CD14-positive monocyte (primary cell): ENCODE measurements at regions not wholly inside any gene's neighbourhood (a gene's known extent, or its start where the extent isn't known, plus 50 kb on each side); places are given as distances from the start of the nearest gene placed in this dataset.

Experiments used
- DNase-seq, 3 donors: peaks; one replicate each; pipeline ENCODE4 v3.0.0-alpha.2; 2011 to 2022
- H2AFZ ChIP-seq: 2 replicates; pipeline ENCODE4 v1.6.0; 2012; ENCODE audit warnings: mild to moderate bottlenecking, low read depth, low read length, inconsistent platforms; ENCODE audit not compliant: insufficient read depth, poor library complexity, severe bottlenecking
- H3K27ac ChIP-seq, 2 donors: 1 replicate in 1 of 2; 2 replicates in 1 of 2; pipeline ENCODE4 v1.5.1; 2012 to 2013; ENCODE audit warnings: low read length in 2 of 2, control low read depth in 1 of 2, inconsistent platforms in 1 of 2, low read depth in 1 of 2, mild to moderate bottlenecking in 1 of 2
- H3K27me3 ChIP-seq, 2 donors: one replicate each; pipeline versions ENCODE4 v1.6.0 to v1.6.1; 2011 to 2013; ENCODE audit warnings: low read length in 2 of 2; ENCODE audit not compliant: control insufficient read depth in 2 of 2, insufficient read depth in 2 of 2
- H3K36me3 ChIP-seq, 2 donors: replicated peaks in 1 of 2; 1 replicate in 1 of 2; 2 replicates in 1 of 2; pipeline versions ENCODE4 v1.5.1 to v1.6.1; 2012 to 2013; ENCODE audit warnings: low read length in 2 of 2, control low read depth in 1 of 2, inconsistent platforms in 1 of 2, mild to moderate bottlenecking in 1 of 2; ENCODE audit not compliant: insufficient read depth in 2 of 2, control insufficient read depth in 1 of 2
- H3K4me1 ChIP-seq, 2 donors: 1 replicate in 1 of 2; 2 replicates in 1 of 2; pipeline versions ENCODE4 v1.5.1 to v1.6.1; 2012 to 2013; ENCODE audit warnings: low read length in 2 of 2, control low read depth in 1 of 2, inconsistent platforms in 1 of 2, mild to moderate bottlenecking in 1 of 2, moderate library complexity in 1 of 2; ENCODE audit not compliant: insufficient read depth in 2 of 2, control insufficient read depth in 1 of 2
- H3K4me2 ChIP-seq: replicated peaks from 2 replicates; pipeline ENCODE3; 2012; ENCODE audit warnings: low read length, moderate library complexity, mild to moderate bottlenecking; ENCODE audit not compliant: poor library complexity, severe bottlenecking; ENCODE audit errors: extremely low read depth
- H3K4me3 ChIP-seq, 3 experiments: fragments of 200-600 bp in 1 of 3; sonication (generic) in 1 of 3; replicated peaks in 1 of 3; 1 replicate in 2 of 3; 2 replicates in 1 of 3; pipeline ENCODE4 v1.5.1; 2011 to 2013; ENCODE audit warnings: low read length in 3 of 3, mild to moderate bottlenecking in 3 of 3, control low read depth in 2 of 3, low read depth in 2 of 3, inconsistent platforms in 1 of 3, moderate library complexity in 1 of 3
- H3K79me2 ChIP-seq: 2 replicates; pipeline ENCODE4 v1.6.0; 2012; ENCODE audit warnings: mild to moderate bottlenecking, control low read depth, inconsistent platforms, low read length, moderate library complexity; ENCODE audit not compliant: insufficient read depth
- H3K9ac ChIP-seq: 2 replicates; pipeline ENCODE4 v1.6.0; 2017; ENCODE audit warnings: low read length, mild to moderate bottlenecking; ENCODE audit not compliant: insufficient read depth, poor library complexity, severe bottlenecking
- H3K9me3 ChIP-seq, 2 donors: replicated peaks in 1 of 2; 1 replicate in 1 of 2; 2 replicates in 1 of 2; pipeline versions ENCODE4 v1.5.1 to v1.6.1; 2012 to 2013; ENCODE audit warnings: low read length in 2 of 2, control low read depth in 1 of 2; ENCODE audit not compliant: control insufficient read depth in 1 of 2, insufficient read depth in 1 of 2
- H4K20me1 ChIP-seq: 2 replicates; pipeline ENCODE4 v1.6.0; 2012; ENCODE audit warnings: mild to moderate bottlenecking, low read length, control low read depth, moderate library complexity; ENCODE audit not compliant: insufficient read depth
- H3K27ac Mint-ChIP-seq, 7 donors: one replicate each; pipeline ENCODE4 v1.8.0; 2020; ENCODE audit warnings: mild to moderate bottlenecking in 7 of 7, mixed read lengths in 7 of 7, moderate library complexity in 6 of 7, inconsistent platforms in 2 of 7
- H3K27me3 Mint-ChIP-seq, 3 donors: one replicate each; pipeline ENCODE4 v1.8.0; 2021 to 2022; ENCODE audit warnings: low read depth in 3 of 3, mild to moderate bottlenecking in 3 of 3, mixed read lengths in 3 of 3, moderate library complexity in 3 of 3, inconsistent platforms in 1 of 3
- H3K36me3 Mint-ChIP-seq, 2 donors: one replicate each; pipeline ENCODE4 v1.8.0; 2020; ENCODE audit warnings: mixed read lengths in 2 of 2, inconsistent platforms in 1 of 2, mild to moderate bottlenecking in 1 of 2
- H3K4me1 Mint-ChIP-seq: one replicate; pipeline ENCODE4 v1.8.0; 2020; ENCODE audit warnings: mild to moderate bottlenecking, mixed read lengths
- H3K4me3 Mint-ChIP-seq, 2 donors: one replicate each; pipeline ENCODE4 v1.8.0; 2020; ENCODE audit warnings: mild to moderate bottlenecking in 2 of 2, mixed read lengths in 2 of 2, moderate library complexity in 1 of 2
- H3K9me3 Mint-ChIP-seq, 7 donors: one replicate each; pipeline ENCODE4 v1.8.0; 2020 to 2022; ENCODE audit warnings: mixed read lengths in 7 of 7, mild to moderate bottlenecking in 6 of 7, moderate library complexity in 6 of 7, inconsistent platforms in 2 of 7
- CTCF ChIP-seq: fragments of 200-600 bp; IDR thresholded peaks from one replicate; pipeline ENCODE4 v1.8.0; 2022; ENCODE audit warnings: antibody characterized with exemption, mild to moderate bottlenecking
- WGBS: methylation state at CpG from one replicate; pipeline ENCODE4 v1.1.5; 2013; ENCODE audit warnings: missing lambda C conversion rate; ENCODE audit not compliant: insufficient coverage; 5-methylcytosine and 5-hydroxymethylcytosine counted together
- intact Hi-C, 2 donors: fragments of 100-400 bp; cut with micrococcal nuclease; formaldehyde crosslinking; loops; one replicate each; pipeline versions ENCODE4 v1.15.0 to v1.15.1; 2023

DNA sequence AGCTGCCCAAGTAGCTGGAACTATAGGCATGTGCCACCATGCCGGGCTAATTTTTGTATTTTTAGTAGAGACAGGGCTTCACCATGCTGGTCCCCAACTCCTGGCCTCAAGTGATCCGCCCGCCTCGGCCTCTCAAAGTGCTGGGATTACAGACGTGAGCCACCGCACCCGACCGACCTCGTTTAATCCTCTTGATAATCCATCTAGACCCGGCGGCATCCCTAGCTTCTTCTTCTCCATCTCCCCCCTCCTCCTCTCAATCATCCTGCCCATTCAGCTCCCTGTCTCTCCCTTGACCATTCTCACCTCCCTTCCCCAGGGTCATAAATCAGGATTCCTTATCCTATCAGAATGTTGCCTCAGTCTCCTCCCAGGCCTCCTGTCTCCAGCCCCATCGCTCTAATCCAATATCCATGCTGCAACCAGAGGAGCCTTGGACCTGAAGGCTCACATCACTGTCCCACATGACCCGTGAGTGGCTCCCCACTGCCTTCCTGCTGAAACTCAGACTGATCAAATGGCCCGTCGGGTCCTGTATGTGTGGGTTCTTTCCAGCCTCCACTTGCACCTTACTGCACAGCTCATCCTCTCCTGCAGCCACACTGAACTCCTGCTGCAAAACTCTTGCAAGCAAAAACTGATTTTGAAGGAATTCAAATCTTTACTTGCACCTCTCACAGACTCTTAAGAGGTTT is 74.1 kb upstream of the CDH5 start:
- Mint-ChIP-seq H3K27ac (no peak overlapping the region), H3K4me3 (no peak overlapping the region), H3K9me3 (no peaks in the 10 kb centered on the region), H3K27me3 (peaks cover 4 to 14% (median 5%) of the 10 kb centered on the region in 3 donors), H3K36me3 (no peaks in the 10 kb centered on the region), H3K4me1 (no peaks in the 10 kb centered on the region)
- Histone ChIP-seq H3K79me2 (no peaks in the 10 kb centered on the region), H3K4me1 (no peaks in the 10 kb centered on the region), H3K36me3 (no peaks in the 10 kb centered on the region), H3K4me2 (no peak overlapping the region), H3K27me3 (no peaks in the 10 kb centered on the region), H3K9me3 (no peaks in the 10 kb centered on the region), H3K27ac (no peak overlapping the region), H3K9ac (no peak overlapping the region), H3K4me3 (no peak overlapping the region), H4K20me1 (no peaks in the 10 kb centered on the region), H2AFZ (no peak overlapping the region)
- TF ChIP-seq CTCF = no peak
- intact Hi-C loops = no loop called here
- 97% methylated on average over 12 of the region's 15 CpGs for WGBS
- DNase-seq = no peak

DNA sequence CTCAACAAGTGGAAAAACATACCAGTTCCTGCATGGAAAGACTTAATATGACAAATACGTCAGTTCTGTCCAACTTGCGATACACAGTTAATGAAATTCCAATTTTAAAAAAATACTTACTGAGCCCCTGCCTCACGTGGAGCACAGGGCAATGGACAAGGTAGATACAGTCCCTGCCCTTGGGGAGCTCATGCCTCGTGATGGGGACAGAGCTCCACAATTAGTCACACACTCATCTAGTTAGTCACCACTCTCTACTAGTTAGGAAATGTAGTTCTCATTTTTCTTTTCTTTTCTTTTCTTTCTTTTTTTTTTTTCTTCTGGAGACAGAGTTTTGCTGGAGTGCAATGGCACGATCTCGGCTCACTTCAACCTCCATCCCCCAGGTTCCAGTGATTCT is 74.7 kb upstream of the CDH5 start:
- H3K4me2 ChIP-seq = no peak overlapping the region
- no peaks in the 10 kb centered on the region for H3K4me1 Mint-ChIP-seq
- peaks cover 4 to 14% (median 5%) of the 10 kb centered on the region in 3 donors for H3K27me3 Mint-ChIP-seq
- H4K20me1 ChIP-seq = no peaks in the 10 kb centered on the region
- H3K4me3 ChIP-seq = no peak overlapping the region
- no peaks in the 10 kb centered on the region for H3K79me2 ChIP-seq
- H3K9ac ChIP-seq = no peak overlapping the region
- intact Hi-C loops = no loop called here
- H3K9me3 ChIP-seq = no peaks in the 10 kb centered on the region
- no peak for DNase-seq
- no peak overlapping the region for H3K27ac Mint-ChIP-seq
- H3K4me1 ChIP-seq = no peaks in the 10 kb centered on the region
- no peaks in the 10 kb centered on the region for H3K9me3 Mint-ChIP-seq
- H3K27me3 ChIP-seq = no peaks in the 10 kb centered on the region
- WGBS = 92% methylated on average over 2 of the region's 6 CpGs
- no peaks in the 10 kb centered on the region for H3K36me3 ChIP-seq
- TF ChIP-seq CTCF = no peak
- no peak overlapping the region for H3K27ac ChIP-seq
- no peak overlapping the region for H3K4me3 Mint-ChIP-seq
- H3K36me3 Mint-ChIP-seq = no peaks in the 10 kb centered on the region
- no peak overlapping the region for H2AFZ ChIP-seq
